HG03439 (cell line): ENCODE measurements at regions not wholly inside any gene's neighbourhood (a gene's known extent, or its start where the extent isn't known, plus 50 kb on each side); places are given as distances from the start of the nearest gene placed in this dataset.

Experiments used
- ATAC-seq: cut with Tn5 transposase; IDR thresholded peaks from one replicate; pipeline ENCODE4 v1.9.1; 2021; ENCODE audit warnings: mild to moderate bottlenecking, moderate library complexity; ENCODE audit not compliant: unreplicated experiment

GRCh38 chr16:51562891-51563290 is 411.8 kb upstream of the SALL1 start:
- no peak for ATAC-seq

GRCh38 chr16:51559901-51560300 is 408.8 kb upstream of the SALL1 start:
- ATAC-seq: no peak

GRCh38 chr16:51557670-51558069 is 406.6 kb upstream of the SALL1 start:
- ATAC-seq: no peak

GRCh38 chr16:51556694-51557340 is 405.7 kb upstream of the SALL1 start:
- ATAC-seq: no peak

- ATAC-seq: no peak
Observed at GRCh38 chr16:51553910-51554309, 402.8 kb upstream of the SALL1 start.

- ATAC-seq: no peak
Observed at GRCh38 chr16:51553314-51553713, 402.2 kb upstream of the SALL1 start.

GRCh38 chr16:51550800-51551347 is 399.8 kb upstream of the SALL1 start:
- no peak for ATAC-seq

- ATAC-seq: no peak
Observed at GRCh38 chr16:51549836-51550235, 398.8 kb upstream of the SALL1 start.

- no peak for ATAC-seq
Observed at GRCh38 chr16:51545951-51546350, 394.9 kb upstream of the SALL1 start.

- no peak for ATAC-seq
Observed at GRCh38 chr16:51544851-51545467, 393.9 kb upstream of the SALL1 start.

GRCh38 chr16:51543971-51544370 is 392.9 kb upstream of the SALL1 start:
- ATAC-seq: no peak

- no peak for ATAC-seq
Observed at GRCh38 chr16:51542981-51543815, 392.1 kb upstream of the SALL1 start.

GRCh38 chr16:51540259-51540658 is 389.2 kb upstream of the SALL1 start:
- ATAC-seq: no peak

GRCh38 chr16:51538707-51539498 is 387.8 kb upstream of the SALL1 start:
- ATAC-seq: no peak

GRCh38 chr16:51535591-51535990 is 384.5 kb upstream of the SALL1 start:
- ATAC-seq: no peak

- no peak for ATAC-seq
Observed at GRCh38 chr16:51532551-51532950, 381.5 kb upstream of the SALL1 start.

- no peak for ATAC-seq
Observed at GRCh38 chr16:51531271-51531670, 380.2 kb upstream of the SALL1 start.

GRCh38 chr16:51527349-51527748 is 376.3 kb upstream of the SALL1 start:
- no peak for ATAC-seq

GRCh38 chr16:51526621-51527020 is 375.6 kb upstream of the SALL1 start:
- no peak for ATAC-seq

- ATAC-seq: no peak
Observed at GRCh38 chr16:51524555-51525373, 373.7 kb upstream of the SALL1 start.
